ENCODE measurements at regions not wholly inside any gene's neighbourhood (a gene's known extent, or its start where the extent isn't known, plus 50 kb on each side); places are given as distances from the start of the nearest gene placed in this dataset.

DNA sequence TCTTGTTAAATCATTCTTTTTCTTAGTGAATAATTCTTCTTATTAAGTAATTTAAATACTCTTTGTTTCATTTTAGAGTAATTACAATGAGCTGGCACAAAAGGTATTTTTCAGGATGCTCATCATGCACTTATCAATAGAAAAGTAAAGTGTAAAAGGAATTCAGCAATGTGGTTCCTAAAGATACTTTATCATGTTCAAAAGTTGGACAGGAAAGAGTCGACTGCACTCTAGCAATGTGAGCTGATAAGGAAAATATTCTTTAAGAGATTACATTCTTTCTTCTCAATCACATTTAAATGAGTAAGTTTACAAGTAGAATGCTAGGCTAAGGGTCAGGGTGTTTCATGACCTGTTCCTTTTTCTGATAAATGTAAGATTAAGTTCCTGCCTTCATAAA is 609.5 kb upstream of the FAM241A start:
- ChIA-PET CTCF (no interaction called here), POLR2A (no interaction called here)
- DNase-seq (ENCODE audit: extremely low spot score): no peak

DNA sequence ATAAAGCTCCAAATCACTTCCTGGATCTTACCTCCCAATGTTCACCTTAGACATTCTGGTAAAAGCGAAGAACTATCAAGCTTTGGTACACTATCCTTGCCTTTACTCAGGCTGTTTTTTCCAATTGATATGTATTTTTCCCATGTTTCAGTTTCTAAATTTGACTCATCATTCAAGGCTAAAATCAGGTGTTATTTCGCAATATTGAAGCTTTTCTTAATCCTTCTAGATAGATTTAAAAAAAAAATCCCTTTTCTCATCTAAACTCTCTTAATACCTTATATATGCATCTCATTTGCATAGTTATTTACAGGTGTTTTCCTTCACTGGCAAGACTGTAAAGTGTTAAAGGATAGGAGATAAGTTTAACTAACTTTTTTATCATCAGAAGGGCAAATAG is 608.1 kb upstream of the FAM241A start:
- ChIA-PET CTCF (interaction anchor here (1.0 kb wide), 1 partner anchor 8 kb away, joined by 3 read pairs; no protein-coding TSS in a partner anchor), POLR2A (no interaction called here)
- TF ChIP-seq, protein P1, sequence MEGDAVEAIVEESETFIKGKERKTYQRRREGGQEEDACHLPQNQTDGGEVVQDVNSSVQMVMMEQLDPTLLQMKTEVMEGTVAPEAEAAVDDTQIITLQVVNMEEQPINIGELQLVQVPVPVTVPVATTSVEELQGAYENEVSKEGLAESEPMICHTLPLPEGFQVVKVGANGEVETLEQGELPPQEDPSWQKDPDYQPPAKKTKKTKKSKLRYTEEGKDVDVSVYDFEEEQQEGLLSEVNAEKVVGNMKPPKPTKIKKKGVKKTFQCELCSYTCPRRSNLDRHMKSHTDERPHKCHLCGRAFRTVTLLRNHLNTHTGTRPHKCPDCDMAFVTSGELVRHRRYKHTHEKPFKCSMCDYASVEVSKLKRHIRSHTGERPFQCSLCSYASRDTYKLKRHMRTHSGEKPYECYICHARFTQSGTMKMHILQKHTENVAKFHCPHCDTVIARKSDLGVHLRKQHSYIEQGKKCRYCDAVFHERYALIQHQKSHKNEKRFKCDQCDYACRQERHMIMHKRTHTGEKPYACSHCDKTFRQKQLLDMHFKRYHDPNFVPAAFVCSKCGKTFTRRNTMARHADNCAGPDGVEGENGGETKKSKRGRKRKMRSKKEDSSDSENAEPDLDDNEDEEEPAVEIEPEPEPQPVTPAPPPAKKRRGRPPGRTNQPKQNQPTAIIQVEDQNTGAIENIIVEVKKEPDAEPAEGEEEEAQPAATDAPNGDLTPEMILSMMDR (IDR thresholded peaks at IDR 0.05; ENCODE audit: control extremely low read depth, extremely low read depth, low read depth, missing control alignments): no peak
- no peak for DNase-seq (ENCODE audit: extremely low spot score)

More for the DNA sequence above, 609.5 kb upstream of the FAM241A start:
- TF ChIP-seq, protein P1 (IDR thresholded peaks at IDR 0.05; ENCODE audit: control extremely low read depth, extremely low read depth, low read depth, missing control alignments): no peak

DNA sequence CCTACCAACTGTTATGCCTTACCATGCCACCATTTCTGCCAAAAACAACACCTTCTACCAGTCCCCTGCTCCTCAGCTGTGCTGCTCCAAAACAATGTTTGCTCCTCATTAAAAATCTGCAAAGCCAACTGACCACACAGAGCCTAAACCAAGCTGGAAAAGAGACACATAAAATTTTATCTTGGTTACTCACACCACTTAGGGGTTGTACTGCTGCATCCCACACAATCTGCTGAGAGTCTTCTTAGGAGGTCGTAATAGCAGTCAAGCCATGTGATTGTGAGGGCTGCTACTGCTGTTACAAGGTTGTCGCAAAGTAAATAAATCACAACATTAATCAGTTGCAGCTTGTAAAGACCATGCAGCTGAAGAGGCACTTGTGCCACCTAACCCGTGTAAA is 607.4 kb upstream of the FAM241A start:
- TF ChIP-seq, protein P1 (IDR thresholded peaks at IDR 0.05; ENCODE audit: control extremely low read depth, extremely low read depth, low read depth, missing control alignments): no peak
- ChIA-PET POLR2A (no interaction called here), CTCF (interaction anchor here (1.0 kb wide), 1 partner anchor 9 kb away, joined by 3 read pairs; no protein-coding TSS in a partner anchor)
- no peak for DNase-seq (ENCODE audit: extremely low spot score)

DNA sequence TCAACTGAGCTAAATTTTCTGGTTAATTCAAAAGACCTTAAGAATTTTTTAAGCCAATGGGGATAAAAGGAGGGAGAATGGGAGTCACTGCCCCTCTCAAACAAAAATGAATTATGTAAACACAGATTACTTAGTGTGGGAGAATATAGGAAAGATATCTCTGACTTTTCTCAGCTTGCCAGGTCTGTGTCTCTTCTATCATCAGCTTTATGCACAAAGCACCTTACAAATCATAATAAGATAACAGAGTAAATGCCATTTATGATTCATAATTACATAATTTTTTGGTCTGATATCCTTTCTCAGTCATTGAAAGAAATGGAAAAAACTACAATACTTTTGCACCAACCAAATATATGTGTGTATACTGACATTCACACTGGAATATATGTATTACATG is 604.6 kb upstream of the FAM241A start:
- CTCF ChIA-PET: no interaction called here
- DNase-seq (ENCODE audit: extremely low spot score): no peak
- TF ChIP-seq, protein P1 (IDR thresholded peaks at IDR 0.05; ENCODE audit: control extremely low read depth, extremely low read depth, low read depth, missing control alignments): no peak
- POLR2A ChIA-PET: no interaction called here

DNA sequence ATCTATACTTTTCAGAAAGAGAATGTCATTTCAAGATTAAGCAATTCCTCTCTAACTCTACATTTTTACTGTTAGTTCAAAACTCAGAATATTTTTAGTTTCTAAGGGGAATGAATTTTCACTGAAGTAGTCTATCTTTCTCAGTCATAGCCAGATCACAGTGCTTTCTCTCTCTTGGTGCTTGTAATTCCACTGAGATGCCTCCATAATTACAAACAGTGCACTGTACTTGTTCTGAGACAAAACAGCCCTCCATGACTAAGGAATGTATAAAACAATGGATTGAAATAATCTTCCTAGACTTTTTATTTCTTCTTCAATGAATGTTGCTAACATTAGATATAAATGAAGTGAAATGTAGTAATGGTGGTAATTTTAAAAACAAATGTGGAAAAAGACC is 603.2 kb upstream of the FAM241A start:
- ChIA-PET POLR2A (no interaction called here), CTCF (no interaction called here)
- no peak for DNase-seq (ENCODE audit: extremely low spot score)
- TF ChIP-seq, protein P1 (IDR thresholded peaks at IDR 0.05; ENCODE audit: control extremely low read depth, extremely low read depth, low read depth, missing control alignments): no peak

DNA sequence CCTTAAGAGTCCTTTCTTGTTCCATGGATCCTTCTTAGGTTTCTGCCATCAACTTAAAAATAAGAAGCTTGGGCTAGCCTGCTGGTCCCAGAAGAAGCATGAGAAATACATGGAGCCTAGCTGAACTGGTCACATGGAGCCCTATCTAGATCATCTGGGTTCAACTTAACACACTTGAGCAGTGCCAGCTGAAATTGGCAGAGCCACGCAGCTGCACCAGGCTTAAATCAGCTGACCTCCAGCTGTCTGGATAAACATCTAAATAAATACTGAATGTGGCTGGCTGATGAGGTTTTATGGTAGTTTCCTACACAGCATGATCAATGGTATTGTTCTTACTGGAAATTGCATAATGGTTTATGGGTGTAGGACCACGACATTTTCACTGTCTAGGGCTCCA is 598.4 kb upstream of the FAM241A start:
- TF ChIP-seq, protein P1 (IDR thresholded peaks at IDR 0.05; ENCODE audit: control extremely low read depth, extremely low read depth, low read depth, missing control alignments): no peak
- DNase-seq (ENCODE audit: extremely low spot score): no peak
- ChIA-PET CTCF (no interaction called here), POLR2A (no interaction called here)
